ENCODE measurements at regions not wholly inside any gene's neighbourhood (a gene's known extent, or its start where the extent isn't known, plus 50 kb on each side); places are given as distances from the start of the nearest gene placed in this dataset.

DNA sequence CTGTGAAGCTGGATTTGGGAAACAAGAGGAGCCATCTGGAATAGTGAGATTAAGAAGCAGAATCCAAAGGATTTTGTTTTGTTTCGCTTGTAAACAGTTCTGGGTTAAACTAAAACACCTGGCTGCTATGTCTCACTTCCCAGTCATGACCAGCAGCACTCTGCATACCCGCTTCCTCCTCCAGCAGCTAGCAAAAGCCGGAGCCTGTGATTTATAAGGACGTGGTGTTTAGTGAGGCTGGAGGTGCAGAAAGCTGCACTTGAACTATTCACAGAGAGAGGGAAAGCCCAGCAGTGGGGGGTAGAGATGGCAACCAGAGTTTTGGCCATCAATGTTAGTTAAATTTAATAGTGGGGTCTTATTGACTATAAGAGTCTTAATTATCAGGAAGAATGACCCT, 240.2 kb downstream of the AJAP1 start:
- H3K27me3 Mint-ChIP-seq (ENCODE audit: insufficient read depth, unreplicated experiment): peaks cover 4% of the 10 kb centered on the region
- intact Hi-C loops (cut with micrococcal nuclease; ENCODE audit: unreplicated experiment): no loop called here

DNA sequence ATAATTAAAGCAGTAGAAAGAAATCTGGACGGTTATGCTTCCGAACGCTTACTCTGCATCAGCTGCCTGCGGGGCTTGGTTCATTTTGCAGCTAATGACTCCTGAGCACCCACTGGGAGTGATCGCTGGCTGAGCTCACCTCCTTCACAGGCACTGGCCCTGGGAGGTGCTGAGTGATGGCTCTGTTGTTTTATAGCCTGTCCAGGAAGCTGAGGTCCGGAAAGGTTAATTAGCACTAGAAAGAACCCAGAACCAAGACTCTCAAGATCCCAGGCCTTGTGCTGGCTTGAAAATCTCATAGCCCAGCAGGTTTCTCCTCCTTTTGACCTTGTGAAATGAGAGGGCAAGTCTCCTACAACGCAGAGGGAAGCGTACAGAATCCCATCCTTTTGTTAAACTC, 226.2 kb downstream of the AJAP1 start:
- Histone ChIP-seq H3K4me1 (no peaks in the 10 kb centered on the region), H3K4me3 (ENCODE audit: low read depth, low read length) (no peak overlapping the region), H3K9me3 (no peaks in the 10 kb centered on the region), H3K27me3 (replicated peaks; ENCODE audit: control insufficient read depth, insufficient read depth, low read length) (no peaks in the 10 kb centered on the region), H3K36me3 (ENCODE audit: control insufficient read depth, insufficient read depth, low read length) (no peaks in the 10 kb centered on the region)
- H3K27ac Mint-ChIP-seq (ENCODE audit: unreplicated experiment): no peak overlapping the region
- no peak overlapping the region for H3K4me3 Mint-ChIP-seq (ENCODE audit: unreplicated experiment)
- TF ChIP-seq, protein P1, sequence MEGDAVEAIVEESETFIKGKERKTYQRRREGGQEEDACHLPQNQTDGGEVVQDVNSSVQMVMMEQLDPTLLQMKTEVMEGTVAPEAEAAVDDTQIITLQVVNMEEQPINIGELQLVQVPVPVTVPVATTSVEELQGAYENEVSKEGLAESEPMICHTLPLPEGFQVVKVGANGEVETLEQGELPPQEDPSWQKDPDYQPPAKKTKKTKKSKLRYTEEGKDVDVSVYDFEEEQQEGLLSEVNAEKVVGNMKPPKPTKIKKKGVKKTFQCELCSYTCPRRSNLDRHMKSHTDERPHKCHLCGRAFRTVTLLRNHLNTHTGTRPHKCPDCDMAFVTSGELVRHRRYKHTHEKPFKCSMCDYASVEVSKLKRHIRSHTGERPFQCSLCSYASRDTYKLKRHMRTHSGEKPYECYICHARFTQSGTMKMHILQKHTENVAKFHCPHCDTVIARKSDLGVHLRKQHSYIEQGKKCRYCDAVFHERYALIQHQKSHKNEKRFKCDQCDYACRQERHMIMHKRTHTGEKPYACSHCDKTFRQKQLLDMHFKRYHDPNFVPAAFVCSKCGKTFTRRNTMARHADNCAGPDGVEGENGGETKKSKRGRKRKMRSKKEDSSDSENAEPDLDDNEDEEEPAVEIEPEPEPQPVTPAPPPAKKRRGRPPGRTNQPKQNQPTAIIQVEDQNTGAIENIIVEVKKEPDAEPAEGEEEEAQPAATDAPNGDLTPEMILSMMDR (IDR thresholded peaks at IDR 0.05; ENCODE audit: insufficient read depth in 1 of 2, low read depth in 1 of 2, low read length in 1 of 2, severe bottlenecking in 1 of 2, unreplicated experiment in 1 of 2): no peak
- intact Hi-C loops (cut with micrococcal nuclease; ENCODE audit: unreplicated experiment): no loop called here
- BruUV-seq (replicated peaks): no TSS peak
- DNase-seq: no peak
- H3K9me3 Mint-ChIP-seq (ENCODE audit: unreplicated experiment): no peaks in the 10 kb centered on the region
- H3K4me1 Mint-ChIP-seq (ENCODE audit: low read depth, unreplicated experiment): no peaks in the 10 kb centered on the region
- H3K27me3 Mint-ChIP-seq (ENCODE audit: insufficient read depth, unreplicated experiment): no peaks in the 10 kb centered on the region
- POLR2A ChIA-PET: no interaction called here
- CTCF ChIA-PET: no interaction called here
- no peaks in the 10 kb centered on the region for H3K36me3 Mint-ChIP-seq (ENCODE audit: insufficient read depth, unreplicated experiment)

More for the DNA sequence above, 240.2 kb downstream of the AJAP1 start:
- H3K27ac Mint-ChIP-seq (ENCODE audit: unreplicated experiment): no peak overlapping the region
- peaks cover 12% of the 10 kb centered on the region for H3K9me3 Mint-ChIP-seq (ENCODE audit: unreplicated experiment)
- ChIA-PET CTCF (no interaction called here), POLR2A (no interaction called here)
- TF ChIP-seq, protein P1 (IDR thresholded peaks at IDR 0.05; ENCODE audit: insufficient read depth in 1 of 2, low read depth in 1 of 2, low read length in 1 of 2, severe bottlenecking in 1 of 2, unreplicated experiment in 1 of 2): no peak
- DNase-seq: no peak
- Histone ChIP-seq H3K4me1 (no peaks in the 10 kb centered on the region), H3K27me3 (replicated peaks; ENCODE audit: control insufficient read depth, insufficient read depth, low read length) (no peaks in the 10 kb centered on the region), H3K4me3 (ENCODE audit: low read depth, low read length) (no peak overlapping the region), H3K9me3 (no peaks in the 10 kb centered on the region), H3K36me3 (ENCODE audit: control insufficient read depth, insufficient read depth, low read length) (no peaks in the 10 kb centered on the region)
- no peaks in the 10 kb centered on the region for H3K4me1 Mint-ChIP-seq (ENCODE audit: low read depth, unreplicated experiment)
- no peaks in the 10 kb centered on the region for H3K36me3 Mint-ChIP-seq (ENCODE audit: insufficient read depth, unreplicated experiment)
- BruUV-seq (replicated peaks): no TSS peak
- H3K4me3 Mint-ChIP-seq (ENCODE audit: unreplicated experiment): no peak overlapping the region

DNA sequence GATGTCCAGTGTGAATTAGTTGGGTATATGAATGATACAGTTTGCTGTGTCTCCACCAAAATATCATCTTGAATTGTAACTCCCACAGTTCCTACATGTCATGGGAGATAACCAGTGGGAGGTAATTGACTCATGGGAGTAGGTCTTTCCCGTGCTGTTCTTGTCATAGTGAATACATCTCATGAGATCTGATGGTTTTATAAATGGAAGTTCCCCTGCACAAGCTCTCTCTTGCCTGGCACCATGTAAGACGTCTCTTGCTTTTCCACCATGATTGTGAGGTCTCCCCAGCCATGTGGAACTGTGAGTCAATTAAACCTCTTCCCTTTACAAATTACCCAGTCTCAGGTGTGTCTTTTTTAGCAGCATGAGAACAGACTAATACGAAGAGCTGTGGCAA, 223.0 kb downstream of the AJAP1 start:
- CTCF ChIA-PET: no interaction called here
- no peaks in the 10 kb centered on the region for H3K4me1 Mint-ChIP-seq (ENCODE audit: low read depth, unreplicated experiment)
- H3K4me3 ChIP-seq (ENCODE audit: low read depth, low read length): no peak overlapping the region
- H3K36me3 Mint-ChIP-seq (ENCODE audit: insufficient read depth, unreplicated experiment): no peaks in the 10 kb centered on the region
- TF ChIP-seq, protein P1 (IDR thresholded peaks at IDR 0.05; ENCODE audit: insufficient read depth in 1 of 2, low read depth in 1 of 2, low read length in 1 of 2, severe bottlenecking in 1 of 2, unreplicated experiment in 1 of 2): no peak
- no peak for DNase-seq
- H3K4me1 ChIP-seq: no peaks in the 10 kb centered on the region
- H3K27me3 ChIP-seq (replicated peaks; ENCODE audit: control insufficient read depth, insufficient read depth, low read length): no peaks in the 10 kb centered on the region
- H3K9me3 ChIP-seq: no peaks in the 10 kb centered on the region
- POLR2A ChIA-PET: no interaction called here
- H3K4me3 Mint-ChIP-seq (ENCODE audit: unreplicated experiment): no peak overlapping the region
- no peaks in the 10 kb centered on the region for H3K27me3 Mint-ChIP-seq (ENCODE audit: insufficient read depth, unreplicated experiment)
- no TSS peak for BruUV-seq (replicated peaks)
- H3K9me3 Mint-ChIP-seq (ENCODE audit: unreplicated experiment): no peaks in the 10 kb centered on the region
- no peaks in the 10 kb centered on the region for H3K36me3 ChIP-seq (ENCODE audit: control insufficient read depth, insufficient read depth, low read length)
- H3K27ac Mint-ChIP-seq (ENCODE audit: unreplicated experiment): no peak overlapping the region
- intact Hi-C loops (cut with micrococcal nuclease; ENCODE audit: unreplicated experiment): no loop called here

Measured in Caco-2 (cell line).